ENCODE measurements at regions not wholly inside any gene's neighbourhood (a gene's known extent, or its start where the extent isn't known, plus 50 kb on each side); places are given as distances from the start of the nearest gene placed in this dataset.

- ATAC-seq (no peak), DNase-seq (no peak)
- intact Hi-C loops (cut with DNase I), result no loop called here
- TF ChIP-seq CTCF (IDR thresholded peaks at IDR 0.05) (no peak), POLR2A (IDR thresholded peaks at IDR 0.05) (no peak)
- Histone ChIP-seq H3K27ac (no peak overlapping the region), H3K4me3 (no peak overlapping the region), H3K9me3 (no peaks in the 10 kb centered on the region), H3K4me1 (peaks cover 0 to 3% (median 0%) of the 10 kb centered on the region in 12 donors), H3K36me3 (no peaks in the 10 kb centered on the region), H3K27me3 (no peaks in the 10 kb centered on the region)
These were observed 111.1 kb downstream of the ARRDC3 start for GRCh38 chr5:91271999-91272398.

GRCh38 chr5:91269198-91269597, 113.9 kb downstream of the ARRDC3 start:
- TF ChIP-seq CTCF (IDR thresholded peaks at IDR 0.05), result no peak
- TF ChIP-seq POLR2A (IDR thresholded peaks at IDR 0.05), result no peak
- Histone ChIP-seq H3K4me1 (peaks cover 0 to 12% (median 7%) of the 10 kb centered on the region in 12 donors), H3K4me3 (no peak overlapping the region), H3K36me3 (no peaks in the 10 kb centered on the region), H3K9me3 (no peaks in the 10 kb centered on the region), H3K27me3 (no peaks in the 10 kb centered on the region), H3K27ac (no peak overlapping the region)
- DNase-seq (no peak), ATAC-seq (no peak)
- intact Hi-C loops (cut with DNase I), result no loop called here
- 87 to 96% (median 90%) methylated on average over 3 of the region's 3 CpGs for WGBS, 4 donors

GRCh38 chr5:91266184-91266705, 116.9 kb downstream of the ARRDC3 start:
- Histone ChIP-seq H3K4me3 (no peak overlapping the region), H3K27ac (peak overlapping the region in 9 of 12 donors; percentile 17 to 59 (median 39)), H3K27me3 (no peaks in the 10 kb centered on the region), H3K36me3 (no peaks in the 10 kb centered on the region), H3K4me1 (peaks cover 0 to 12% (median 6%) of the 10 kb centered on the region in 12 donors), H3K9me3 (no peaks in the 10 kb centered on the region)
- peak; percentile 49 to 81 (median 80) for ATAC-seq
- 31 to 36% (median 35%) methylated on average over 3 of the region's 3 CpGs for WGBS, 4 donors
- no peak for TF ChIP-seq POLR2A (IDR thresholded peaks at IDR 0.05)
- peak in 4 of 12 donors; percentile 8 to 46 (median 19) for TF ChIP-seq CTCF (IDR thresholded peaks at IDR 0.05)
- no peak for DNase-seq
- intact Hi-C loops (cut with DNase I), result no loop called here

GRCh38 chr5:91264311-91265051, 118.6 kb downstream of the ARRDC3 start:
- DNase-seq, result no peak
- Histone ChIP-seq H3K36me3 (no peaks in the 10 kb centered on the region), H3K4me3 (no peak overlapping the region), H3K4me1 (peaks cover 0 to 12% (median 6%) of the 10 kb centered on the region in 12 donors), H3K27ac (no peak overlapping the region), H3K27me3 (no peaks in the 10 kb centered on the region), H3K9me3 (no peaks in the 10 kb centered on the region)
- intact Hi-C loops (cut with DNase I), result no loop called here
- ATAC-seq, result no peak
- TF ChIP-seq CTCF (IDR thresholded peaks at IDR 0.05) (no peak), POLR2A (IDR thresholded peaks at IDR 0.05) (no peak)

Measured in heart left ventricle (tissue), 16 donors.